HG03060 (cell line): ENCODE measurements at regions not wholly inside any gene's neighbourhood (a gene's known extent, or its start where the extent isn't known, plus 50 kb on each side); places are given as distances from the start of the nearest gene placed in this dataset.
"Not testable (repeated sequence)": the region's sequence is repeated elsewhere in the genome, so short reads cannot be mapped to it uniquely, and the experiment has no call there.

ENCODE experiments used
- ATAC-seq: cut with Tn5 transposase; IDR thresholded peaks from one replicate; pipeline ENCODE4 v1.9.1; 2021; ENCODE audit warnings: low read depth, moderate number of reproducible peaks; ENCODE audit not compliant: unreplicated experiment

- ATAC-seq: no peak
These were observed 370.3 kb downstream of the HTR1B start for GRCh38 chr6:77092971-77093370.

GRCh38 chr6:77089776-77090175, 373.5 kb downstream of the HTR1B start:
- ATAC-seq: no peak

GRCh38 chr6:77087794-77088318, 375.4 kb downstream of the HTR1B start:
- not testable (repeated sequence) for ATAC-seq

GRCh38 chr6:77074037-77074713, 389.1 kb downstream of the HTR1B start:
- peak; percentile 70 for ATAC-seq

GRCh38 chr6:77073410-77073760, 389.9 kb downstream of the HTR1B start:
- ATAC-seq: no peak

- no peak for ATAC-seq
These were observed 390.4 kb downstream of the HTR1B start for GRCh38 chr6:77072694-77073409.

GRCh38 chr6:77063494-77063893, 399.8 kb downstream of the HTR1B start:
- no peak for ATAC-seq

- ATAC-seq: no peak
These were observed 407.6 kb downstream of the HTR1B start for GRCh38 chr6:77055711-77056110.

GRCh38 chr6:77040568-77041195, 422.6 kb downstream of the HTR1B start:
- ATAC-seq: no peak

- ATAC-seq: no peak
These were observed 424.5 kb downstream of the HTR1B start for GRCh38 chr6:77038807-77039206.

- ATAC-seq: no peak
These were observed 425.9 kb downstream of the HTR1B start for GRCh38 chr6:77037439-77037838.

GRCh38 chr6:77036400-77036799, 426.9 kb downstream of the HTR1B start:
- ATAC-seq: no peak

GRCh38 chr6:77034161-77034560, 429.1 kb downstream of the HTR1B start:
- ATAC-seq: no peak

- ATAC-seq: no peak
These were observed 432.2 kb downstream of the HTR1B start for GRCh38 chr6:77030929-77031674.

- no peak for ATAC-seq
These were observed 436.9 kb downstream of the HTR1B start for GRCh38 chr6:77026341-77026740.

- no peak for ATAC-seq
These were observed 437.5 kb downstream of the HTR1B start for GRCh38 chr6:77025736-77026223.

- no peak for ATAC-seq
These were observed 441.5 kb downstream of the HTR1B start for GRCh38 chr6:77021778-77022177.

GRCh38 chr6:77021232-77021631, 442.1 kb downstream of the HTR1B start:
- no peak for ATAC-seq

GRCh38 chr6:77019081-77019480, 444.2 kb downstream of the HTR1B start:
- ATAC-seq: no peak

GRCh38 chr6:77017537-77017936, 445.8 kb downstream of the HTR1B start:
- no peak for ATAC-seq

GRCh38 chr6:77015350-77015749, 447.9 kb downstream of the HTR1B start:
- ATAC-seq: no peak
